Upper lobe of left lung (tissue), 4 donors: ENCODE measurements at regions not wholly inside any gene's neighbourhood (a gene's known extent, or its start where the extent isn't known, plus 50 kb on each side); places are given as distances from the start of the nearest gene placed in this dataset.

Experiments
- CTCF ChIP-seq, 6 experiments: fragments of 450-650 bp in 4 of 6; fragments of 200-600 bp in 2 of 6; sonication (generic) in 2 of 6; IDR thresholded peaks; one replicate each; pipeline ENCODE4 v1.5.1; 2016 to 2019; ENCODE audit warnings: antibody characterized with exemption in 6 of 6
- POLR2A ChIP-seq, 4 donors: fragments of 450-650 bp; IDR thresholded peaks; one replicate each; pipeline ENCODE4 v1.5.1; 2016 to 2017; ENCODE audit warnings: antibody characterized with exemption in 4 of 4, mild to moderate bottlenecking in 2 of 4
- POLR2AphosphoS5 ChIP-seq, 2 donors: sonication (generic); formaldehyde crosslinking; IDR thresholded peaks; one replicate each; pipeline ENCODE4 v1.5.1; 2017; ENCODE audit warnings: antibody characterized with exemption in 2 of 2

DNA sequence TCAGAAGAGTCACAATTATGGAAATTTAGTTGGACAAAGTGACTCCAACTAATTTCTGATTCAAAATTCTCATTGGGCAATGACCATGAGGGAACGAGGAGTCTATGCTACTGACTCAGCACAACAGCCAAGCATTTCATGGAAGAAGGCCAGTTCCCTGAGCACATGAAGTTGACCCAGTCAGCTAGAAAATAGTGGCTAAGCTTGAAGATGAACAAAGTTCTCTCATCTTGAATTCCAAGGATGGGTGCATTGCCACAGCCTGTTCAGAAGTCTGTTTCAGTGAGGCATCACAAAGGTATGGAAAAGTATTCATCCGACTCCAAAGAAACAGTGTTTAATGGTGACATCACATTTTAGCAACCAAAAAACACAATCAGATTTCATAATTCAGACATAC is 676.9 kb downstream of the HACE1 start:
- no peak for TF ChIP-seq CTCF (IDR thresholded peaks at IDR 0.05)
- no peak for TF ChIP-seq POLR2AphosphoS5 (IDR thresholded peaks at IDR 0.05)
- no peak for TF ChIP-seq POLR2A (IDR thresholded peaks at IDR 0.05)
